Calu3 (cell line): ENCODE measurements at regions not wholly inside any gene's neighbourhood (a gene's known extent, or its start where the extent isn't known, plus 50 kb on each side); places are given as distances from the start of the nearest gene placed in this dataset.

Source experiments
- BruUV-seq: library from RNA; stranded (reverse); fragments of 400-500 nt; replicated peaks from 2 replicates; lab custom pipeline; 2021; lab: Mats Ljungman, UMichigan
- CTCF ChIA-PET: fragments of 300-600 bp; sonication (Branson Sonifier 250); formaldehyde crosslinking; loops from one replicate; lab custom pipeline; 2022; ENCODE audit warnings: antibody characterized with exemption; lab: Charles Lee
- DNase-seq: peaks from one replicate; pipeline ENCODE4 v3.0.0; 2022
- H3K27ac Mint-ChIP-seq: one replicate; pipeline ENCODE4 v1.8.0; 2022; ENCODE audit warnings: mixed read lengths; ENCODE audit not compliant: unreplicated experiment
- H3K27me3 Mint-ChIP-seq: one replicate; pipeline ENCODE4 v1.8.0; 2022; ENCODE audit warnings: mixed read lengths; ENCODE audit not compliant: unreplicated experiment
- H3K36me3 Mint-ChIP-seq: one replicate; pipeline ENCODE4 v1.8.0; 2022; ENCODE audit warnings: mild to moderate bottlenecking, moderate library complexity, mixed read lengths; ENCODE audit not compliant: insufficient read depth, unreplicated experiment
- H3K4me1 Mint-ChIP-seq: one replicate; pipeline ENCODE4 v1.8.0; 2022; ENCODE audit warnings: mild to moderate bottlenecking, low read depth, mixed read lengths; ENCODE audit not compliant: unreplicated experiment
- H3K4me3 Mint-ChIP-seq: one replicate; pipeline ENCODE4 v1.8.0; 2022; ENCODE audit warnings: mild to moderate bottlenecking, low read depth, moderate library complexity, mixed read lengths; ENCODE audit not compliant: unreplicated experiment
- H3K9me3 Mint-ChIP-seq: one replicate; pipeline ENCODE4 v1.8.0; 2022; ENCODE audit warnings: low read depth, mixed read lengths; ENCODE audit not compliant: unreplicated experiment
- intact Hi-C: fragments of 100-400 bp; cut with micrococcal nuclease; formaldehyde crosslinking; loops from one replicate; pipeline ENCODE4 v1.10.0; 2022; ENCODE audit not compliant: unreplicated experiment
- TF ChIP-seq, protein P1 (sequence below): fragments of 200-600 bp; IDR thresholded peaks from one replicate; pipeline ENCODE4 v1.8.0; 2022; ENCODE audit warnings: antibody characterized with exemption; ENCODE audit not compliant: unreplicated experiment

DNA sequence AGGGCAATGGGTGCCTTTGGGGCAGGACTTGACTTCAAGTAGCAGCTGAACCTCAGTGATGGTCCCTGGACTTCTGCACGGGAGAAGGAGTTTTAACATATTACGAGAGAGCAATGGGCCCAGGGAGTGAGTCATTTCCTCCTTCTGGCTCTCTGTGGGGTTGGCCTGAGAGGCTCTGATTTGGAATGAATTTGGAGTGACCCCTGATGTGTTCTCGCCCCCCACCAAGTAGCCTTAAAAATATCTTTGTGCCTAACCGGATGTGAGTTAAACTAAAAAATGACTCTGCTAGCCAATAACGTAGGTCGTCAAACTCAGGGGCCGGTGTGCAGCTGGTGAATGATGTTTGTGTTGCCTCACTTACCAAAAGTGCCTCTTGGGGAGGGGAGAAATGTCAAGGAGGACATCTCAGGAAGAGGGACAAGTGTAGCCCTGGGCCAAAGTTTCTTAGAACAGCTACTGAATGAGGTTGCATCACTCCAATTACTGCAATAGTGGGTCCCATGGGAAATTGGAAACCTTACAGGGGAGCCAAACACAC is 656.6 kb downstream of the INHBA start:
- Mint-ChIP-seq H3K36me3 (peaks cover 14% of the 10 kb centered on the region), H3K4me3 (no peak overlapping the region), H3K4me1 (peaks cover 54% of the 10 kb centered on the region), H3K9me3 (peaks cover 8% of the 10 kb centered on the region), H3K27me3 (no peaks in the 10 kb centered on the region), H3K27ac (peak overlapping the region; percentile 66)
- no TSS peak for BruUV-seq
- CTCF ChIA-PET = interaction anchor here (0.6 to 3.6 kb wide), 11 partner anchors 38 to 686 kb away, joined by 3 to 33 read pairs (median 4); partner anchors contain the start of gene INHBA
- TF ChIP-seq, protein P1, sequence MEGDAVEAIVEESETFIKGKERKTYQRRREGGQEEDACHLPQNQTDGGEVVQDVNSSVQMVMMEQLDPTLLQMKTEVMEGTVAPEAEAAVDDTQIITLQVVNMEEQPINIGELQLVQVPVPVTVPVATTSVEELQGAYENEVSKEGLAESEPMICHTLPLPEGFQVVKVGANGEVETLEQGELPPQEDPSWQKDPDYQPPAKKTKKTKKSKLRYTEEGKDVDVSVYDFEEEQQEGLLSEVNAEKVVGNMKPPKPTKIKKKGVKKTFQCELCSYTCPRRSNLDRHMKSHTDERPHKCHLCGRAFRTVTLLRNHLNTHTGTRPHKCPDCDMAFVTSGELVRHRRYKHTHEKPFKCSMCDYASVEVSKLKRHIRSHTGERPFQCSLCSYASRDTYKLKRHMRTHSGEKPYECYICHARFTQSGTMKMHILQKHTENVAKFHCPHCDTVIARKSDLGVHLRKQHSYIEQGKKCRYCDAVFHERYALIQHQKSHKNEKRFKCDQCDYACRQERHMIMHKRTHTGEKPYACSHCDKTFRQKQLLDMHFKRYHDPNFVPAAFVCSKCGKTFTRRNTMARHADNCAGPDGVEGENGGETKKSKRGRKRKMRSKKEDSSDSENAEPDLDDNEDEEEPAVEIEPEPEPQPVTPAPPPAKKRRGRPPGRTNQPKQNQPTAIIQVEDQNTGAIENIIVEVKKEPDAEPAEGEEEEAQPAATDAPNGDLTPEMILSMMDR = no peak
- intact Hi-C loops = loop anchor here (1.0 to 10.0 kb wide), 4 partner anchors 214 to 811 kb away; no protein-coding TSS in a partner anchor
- DNase-seq = peak; percentile 31

- DNase-seq = peak; percentile 86
- H3K27ac Mint-ChIP-seq = peak overlapping the region; percentile 66
- intact Hi-C loops = loop anchor here (1.0 to 10.0 kb wide), 10 partner anchors 39 to 811 kb away; no protein-coding TSS in a partner anchor
- H3K36me3 Mint-ChIP-seq = peaks cover 14% of the 10 kb centered on the region
- CTCF ChIA-PET = interaction anchor here (0.6 to 3.6 kb wide), 10 partner anchors 38 to 686 kb away, joined by 3 to 33 read pairs (median 4); partner anchors contain the start of gene INHBA
- H3K27me3 Mint-ChIP-seq = no peaks in the 10 kb centered on the region
- TF ChIP-seq, protein P1 = peak; percentile 88
- no TSS peak for BruUV-seq
- peaks cover 8% of the 10 kb centered on the region for H3K9me3 Mint-ChIP-seq
- H3K4me1 Mint-ChIP-seq = peaks cover 54% of the 10 kb centered on the region
- no peak overlapping the region for H3K4me3 Mint-ChIP-seq
These were observed 657.2 kb downstream of the INHBA start for GRCh38 chr7:41045556-41046123.

DNA sequence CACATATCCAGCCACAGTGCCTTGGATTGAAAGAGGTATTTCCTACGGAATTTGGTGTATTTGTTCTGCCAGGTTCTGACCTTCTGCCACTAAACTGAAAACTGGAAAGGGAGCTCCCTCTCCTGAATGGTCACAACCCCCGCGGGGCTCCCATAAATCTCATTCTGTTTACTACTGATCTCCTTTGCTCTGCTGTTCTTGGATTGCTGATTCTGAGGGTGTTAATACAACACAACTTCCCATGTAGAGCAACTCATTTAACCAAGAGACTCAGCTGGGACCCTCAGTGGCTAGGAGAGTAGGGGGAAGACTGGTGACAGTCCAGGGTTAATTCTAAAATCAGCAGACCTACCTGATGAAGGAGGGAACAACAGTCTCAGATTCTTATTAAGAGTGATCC is 662.9 kb downstream of the INHBA start:
- Mint-ChIP-seq H3K4me3 (no peak overlapping the region), H3K36me3 (no peaks in the 10 kb centered on the region), H3K4me1 (peaks cover 18% of the 10 kb centered on the region), H3K27me3 (no peaks in the 10 kb centered on the region), H3K27ac (no peak overlapping the region), H3K9me3 (peaks cover 4% of the 10 kb centered on the region)
- intact Hi-C loops = loop anchor here (10.0 kb wide), 2 partner anchors 435 to 805 kb away; no protein-coding TSS in a partner anchor
- TF ChIP-seq, protein P1 = no peak
- no TSS peak for BruUV-seq
- no peak for DNase-seq
- CTCF ChIA-PET = interaction anchor here (0.7 kb wide), 1 partner anchor 670 kb away, joined by 3 read pairs; no protein-coding TSS in a partner anchor

DNA sequence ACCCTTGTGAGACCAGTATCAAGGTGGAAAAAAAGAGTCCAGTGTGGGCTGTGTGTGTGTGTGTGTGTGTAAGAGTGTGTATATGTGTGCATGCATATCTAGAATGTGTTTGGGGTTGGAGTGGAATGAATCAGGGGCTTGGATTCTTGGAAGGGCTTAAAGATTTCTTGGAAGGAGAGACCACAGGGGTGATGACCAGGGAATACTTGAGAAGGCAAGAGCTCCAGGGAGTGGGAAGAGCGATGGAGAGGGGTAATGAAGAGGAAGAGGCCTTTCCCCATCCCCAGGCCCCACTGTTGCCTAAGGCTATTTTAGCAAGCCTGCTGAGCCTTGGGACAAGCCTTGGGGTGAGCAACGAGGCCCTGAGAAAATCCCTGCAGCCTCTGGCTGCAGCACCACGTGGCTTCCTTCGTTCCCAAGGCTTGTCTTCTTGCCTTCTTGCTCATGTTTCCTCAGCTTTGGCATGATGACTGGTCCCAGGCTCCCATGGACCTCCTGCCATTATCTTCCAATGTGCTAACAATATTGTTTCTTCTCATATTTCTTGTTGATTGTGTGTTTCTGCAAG is 663.4 kb downstream of the INHBA start:
- CTCF ChIA-PET = no interaction called here

More for the DNA sequence above, 663.4 kb downstream of the INHBA start:
- Mint-ChIP-seq H3K4me1 (peaks cover 13% of the 10 kb centered on the region), H3K4me3 (no peak overlapping the region), H3K27me3 (no peaks in the 10 kb centered on the region), H3K9me3 (peaks cover 4% of the 10 kb centered on the region), H3K27ac (peak overlapping the region; percentile 9), H3K36me3 (no peaks in the 10 kb centered on the region)
- intact Hi-C loops = no loop called here
- TF ChIP-seq, protein P1 = no peak
- no TSS peak for BruUV-seq
- DNase-seq = no peak
